LNCaP clone FGC (cell line): ENCODE measurements at regions not wholly inside any gene's neighbourhood (a gene's known extent, or its start where the extent isn't known, plus 50 kb on each side); places are given as distances from the start of the nearest gene placed in this dataset.

Experiments used
- DNase-seq: peaks from one replicate; pipeline ENCODE4 v3.0.0-alpha.2; 2011; ENCODE audit warnings: low read depth
- H3K4me3 ChIP-seq: 2 replicates; pipeline ENCODE4 v1.5.1; 2011; ENCODE audit warnings: mild to moderate bottlenecking, low read depth, low read length, control low read depth
- TF ChIP-seq, protein P1 (sequence below): IDR thresholded peaks from 2 replicates; pipeline ENCODE4 v1.5.1; 2012; ENCODE audit warnings: mild to moderate bottlenecking; ENCODE audit not compliant: control insufficient read depth, insufficient read depth; ENCODE audit errors: extremely low read depth

DNA sequence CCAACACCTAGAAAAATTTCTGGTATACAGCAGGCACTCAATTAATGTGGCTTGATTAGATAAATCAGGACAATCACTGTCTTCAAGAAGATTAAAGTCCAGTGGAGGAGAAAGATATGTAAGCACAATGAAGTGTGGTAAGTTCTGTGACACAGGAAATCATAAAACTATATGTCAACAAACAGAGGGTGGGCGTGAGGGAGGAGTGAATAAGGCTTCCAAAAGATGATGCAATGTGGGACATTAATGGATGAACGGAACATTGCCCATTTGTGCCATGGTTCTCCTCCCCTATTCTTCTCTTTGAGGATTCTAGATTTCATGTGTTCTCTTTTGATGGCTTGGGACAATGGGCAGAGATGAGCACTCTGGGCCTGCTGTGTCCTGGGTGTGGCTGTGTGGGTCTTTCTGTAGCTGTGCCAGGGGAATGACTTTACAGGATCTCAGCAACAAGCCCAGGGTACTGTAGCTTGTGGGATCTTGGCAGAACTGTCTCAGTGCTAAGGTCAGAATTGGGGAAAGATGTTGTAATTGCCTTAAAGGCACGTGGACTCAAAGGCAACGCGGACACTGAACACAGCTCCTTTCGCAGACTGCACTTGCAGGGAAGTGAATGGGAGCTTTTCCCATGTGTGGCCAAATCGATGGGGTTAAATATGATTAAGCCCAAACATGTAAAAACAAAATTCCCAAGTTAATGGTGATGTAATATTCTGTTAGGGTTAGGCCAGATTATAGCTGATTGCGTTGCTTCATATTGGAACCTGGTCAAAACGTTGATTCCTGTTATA is 366.9 kb downstream of the TGFB2 start:
- TF ChIP-seq, protein P1, sequence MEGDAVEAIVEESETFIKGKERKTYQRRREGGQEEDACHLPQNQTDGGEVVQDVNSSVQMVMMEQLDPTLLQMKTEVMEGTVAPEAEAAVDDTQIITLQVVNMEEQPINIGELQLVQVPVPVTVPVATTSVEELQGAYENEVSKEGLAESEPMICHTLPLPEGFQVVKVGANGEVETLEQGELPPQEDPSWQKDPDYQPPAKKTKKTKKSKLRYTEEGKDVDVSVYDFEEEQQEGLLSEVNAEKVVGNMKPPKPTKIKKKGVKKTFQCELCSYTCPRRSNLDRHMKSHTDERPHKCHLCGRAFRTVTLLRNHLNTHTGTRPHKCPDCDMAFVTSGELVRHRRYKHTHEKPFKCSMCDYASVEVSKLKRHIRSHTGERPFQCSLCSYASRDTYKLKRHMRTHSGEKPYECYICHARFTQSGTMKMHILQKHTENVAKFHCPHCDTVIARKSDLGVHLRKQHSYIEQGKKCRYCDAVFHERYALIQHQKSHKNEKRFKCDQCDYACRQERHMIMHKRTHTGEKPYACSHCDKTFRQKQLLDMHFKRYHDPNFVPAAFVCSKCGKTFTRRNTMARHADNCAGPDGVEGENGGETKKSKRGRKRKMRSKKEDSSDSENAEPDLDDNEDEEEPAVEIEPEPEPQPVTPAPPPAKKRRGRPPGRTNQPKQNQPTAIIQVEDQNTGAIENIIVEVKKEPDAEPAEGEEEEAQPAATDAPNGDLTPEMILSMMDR: no peak
- DNase-seq: no peak
- no peak overlapping the region for H3K4me3 ChIP-seq

DNA sequence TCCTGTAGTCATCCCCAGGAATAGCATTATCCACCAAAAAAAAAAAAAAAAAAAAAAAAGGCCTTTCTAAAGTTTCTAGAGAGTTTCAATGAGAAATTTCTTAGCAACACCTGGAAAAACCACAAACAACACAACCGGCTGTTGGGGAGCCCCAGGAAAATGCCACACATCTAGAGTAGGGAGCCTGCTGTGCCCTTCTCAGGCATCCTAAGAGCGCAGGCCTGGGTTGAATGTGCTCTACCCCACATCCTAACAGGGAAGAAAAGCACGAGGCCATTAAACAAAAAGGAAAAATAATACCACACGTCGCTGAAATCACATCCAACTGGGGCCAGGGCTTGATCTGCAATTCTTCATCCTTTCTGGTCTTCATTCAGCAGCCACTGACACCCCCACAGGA is 367.5 kb downstream of the TGFB2 start:
- TF ChIP-seq, protein P1: no peak
- DNase-seq: no peak
- no peak overlapping the region for H3K4me3 ChIP-seq

DNA sequence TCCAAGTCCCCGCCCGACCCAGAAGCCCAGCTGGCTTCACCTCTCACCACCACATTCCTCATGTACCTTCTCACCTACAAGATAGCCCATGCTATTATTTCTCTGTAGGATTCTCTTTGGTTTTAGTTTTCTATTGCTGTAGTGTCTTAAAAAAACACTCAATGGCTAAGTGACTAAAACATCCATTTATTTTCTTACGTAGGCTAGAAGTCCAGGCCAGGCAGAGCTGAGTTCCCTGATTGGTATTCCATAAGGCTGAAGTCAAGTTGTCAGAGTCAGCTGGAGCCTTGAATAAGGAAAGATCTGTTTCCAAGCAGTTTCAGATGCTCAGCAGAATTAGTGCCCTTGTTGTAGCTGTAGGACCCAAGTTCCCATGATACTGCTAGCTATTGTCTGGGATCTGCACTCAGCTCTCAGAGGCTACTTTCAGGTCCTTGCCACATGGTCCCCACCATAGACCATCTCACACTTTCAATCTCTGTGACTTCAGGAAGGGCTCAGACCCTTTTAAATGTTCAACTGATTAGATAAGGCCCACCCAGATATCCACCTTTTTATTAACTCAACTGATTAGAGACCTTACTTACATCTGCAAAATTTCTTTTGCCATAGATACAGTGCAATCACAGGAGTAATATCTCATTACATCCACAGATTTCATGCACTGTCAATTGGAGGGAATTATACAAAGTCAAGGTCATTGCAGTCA is 371.0 kb downstream of the TGFB2 start:
- H3K4me3 ChIP-seq: no peak overlapping the region
- TF ChIP-seq, protein P1: no peak
- DNase-seq: no peak

DNA sequence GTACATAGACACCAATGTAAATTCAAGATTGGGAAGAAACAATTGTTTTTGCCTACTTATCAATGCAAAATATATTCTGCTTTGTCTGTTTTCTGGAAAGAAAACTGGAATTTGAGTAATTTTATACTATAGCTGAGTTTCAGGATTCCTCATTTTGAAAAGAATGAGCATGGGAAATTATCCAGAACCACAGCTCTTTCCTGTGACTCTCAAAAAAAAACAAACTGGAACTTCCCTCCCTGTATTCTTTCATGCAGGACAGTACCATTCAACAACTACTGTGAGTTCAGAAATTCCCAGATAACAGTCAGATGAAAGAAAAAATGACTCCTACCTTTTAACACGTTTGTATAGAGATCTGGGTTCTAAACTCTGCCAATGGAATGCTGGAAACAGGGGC is 372.4 kb downstream of the TGFB2 start:
- TF ChIP-seq, protein P1: no peak
- DNase-seq: no peak
- H3K4me3 ChIP-seq: no peak overlapping the region

DNA sequence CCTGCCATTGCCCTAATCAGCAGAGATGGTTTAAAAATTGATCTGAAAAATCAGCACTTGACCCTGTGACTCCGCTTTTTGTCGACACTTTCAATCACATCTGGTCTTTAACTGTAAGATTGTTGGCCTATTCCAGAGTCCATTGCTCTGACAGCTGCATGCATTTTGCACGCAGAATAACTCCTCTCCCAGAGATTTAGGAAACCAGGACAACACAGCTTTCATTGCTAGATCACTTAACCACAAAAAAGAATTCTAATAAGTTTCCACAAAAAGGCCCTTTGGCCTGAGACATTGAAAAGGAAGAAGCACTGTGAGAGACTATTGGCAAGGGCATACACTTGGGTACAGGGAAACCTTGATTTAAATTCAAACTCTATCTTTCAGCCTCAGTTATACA is 373.1 kb downstream of the TGFB2 start:
- no peak overlapping the region for H3K4me3 ChIP-seq
- TF ChIP-seq, protein P1: no peak
- DNase-seq: no peak

DNA sequence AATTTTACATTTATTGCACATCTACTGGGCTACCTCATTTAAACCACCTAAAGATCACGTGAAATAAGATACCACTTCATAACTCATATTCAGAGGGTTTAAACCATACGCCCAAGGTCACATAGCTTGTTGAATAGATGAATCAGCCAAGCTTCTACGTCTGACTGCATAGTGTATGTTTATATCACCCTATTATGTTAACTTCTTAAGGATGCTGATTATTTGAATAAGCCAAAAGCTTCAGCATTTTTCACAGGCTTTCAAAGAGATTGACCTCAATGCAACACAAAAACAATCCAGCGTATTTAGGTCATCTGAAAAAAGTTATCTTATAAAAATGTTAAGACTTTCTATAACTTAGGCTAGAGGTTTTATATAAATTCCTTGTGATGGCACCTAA is 373.8 kb downstream of the TGFB2 start:
- TF ChIP-seq, protein P1: no peak
- H3K4me3 ChIP-seq: no peak overlapping the region
- DNase-seq: no peak
